Activated CD4-positive, alpha-beta T cell treated with anti-CD3 and anti-CD28 coated beads, Interleukin-2, amount 50 U/mL, for 4 hours (primary cell): ENCODE measurements at regions not wholly inside any gene's neighbourhood (a gene's known extent, or its start where the extent isn't known, plus 50 kb on each side); places are given as distances from the start of the nearest gene placed in this dataset.

ENCODE experiments used
- DNase-seq, 2 experiments: peaks; one replicate each; pipeline ENCODE4 v3.0.0-alpha.2; 2020

DNA sequence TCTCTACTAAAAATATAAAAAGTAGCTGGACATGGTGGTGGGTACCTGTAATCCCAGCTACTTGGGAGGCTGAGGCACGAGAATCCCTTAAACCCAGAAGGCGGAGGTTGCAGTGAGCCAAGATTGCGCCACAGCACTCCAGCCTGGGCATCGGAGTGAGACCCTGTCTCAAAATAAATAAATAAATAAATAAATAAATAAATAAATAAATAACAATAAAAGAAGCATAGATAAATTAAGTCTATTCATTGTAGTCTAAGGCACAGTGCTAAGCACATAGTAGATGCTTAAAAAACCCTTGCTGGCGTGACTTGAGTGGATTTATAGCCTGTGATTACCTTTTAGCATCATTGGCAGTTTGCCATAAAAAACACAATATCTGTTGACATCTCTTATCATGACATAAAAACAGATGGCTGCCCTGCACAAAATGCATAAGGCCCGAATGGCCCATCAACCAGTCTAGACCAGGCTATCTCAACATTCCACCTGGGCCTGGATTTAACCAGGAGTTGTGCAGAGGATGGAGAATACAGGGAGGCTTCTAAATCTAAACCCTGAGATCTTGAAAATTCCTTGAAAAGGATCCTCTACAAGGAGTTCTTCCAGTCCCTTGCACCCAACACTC lies 94.9 kb downstream of the PRLHR start:
- DNase-seq = no peak

DNA sequence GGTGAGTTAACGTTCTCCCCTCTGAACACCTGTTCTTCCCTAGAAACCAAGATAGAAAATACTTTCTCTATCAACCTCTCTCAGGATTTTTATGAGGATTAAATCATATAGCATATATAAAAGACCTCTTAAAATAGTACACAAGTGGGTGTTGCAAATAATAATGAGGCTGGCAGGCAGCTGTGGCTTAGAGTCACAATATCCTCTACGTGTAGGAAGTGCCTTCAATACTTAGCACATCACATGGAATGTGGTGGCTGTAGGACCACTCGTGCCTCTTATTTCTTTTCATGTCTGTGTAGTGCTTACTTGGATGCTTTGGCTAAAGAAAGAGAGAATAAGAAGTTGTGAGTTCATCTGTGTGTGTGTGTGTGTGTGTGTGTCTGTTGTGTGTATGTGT lies 96.3 kb downstream of the PRLHR start:
- DNase-seq = no peak

DNA sequence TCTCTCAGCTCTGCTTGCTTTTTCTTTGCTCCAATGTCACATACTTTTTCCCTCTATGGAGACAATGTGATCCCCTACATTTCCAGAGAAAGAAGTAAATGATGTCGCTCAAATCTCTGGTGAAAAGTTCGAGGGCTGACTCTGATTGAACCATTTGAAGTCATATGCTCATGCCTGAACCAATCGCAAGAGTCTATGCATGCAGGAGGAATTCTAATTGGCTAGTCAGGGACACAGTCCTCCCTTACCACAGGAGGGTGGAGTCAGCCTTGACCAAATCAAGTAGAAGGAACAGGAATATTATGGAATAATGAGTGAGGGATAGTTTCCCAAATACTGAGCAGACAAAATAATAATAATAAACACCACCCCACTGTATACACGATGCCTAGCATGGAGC lies 96.8 kb downstream of the PRLHR start:
- DNase-seq = no peak

DNA sequence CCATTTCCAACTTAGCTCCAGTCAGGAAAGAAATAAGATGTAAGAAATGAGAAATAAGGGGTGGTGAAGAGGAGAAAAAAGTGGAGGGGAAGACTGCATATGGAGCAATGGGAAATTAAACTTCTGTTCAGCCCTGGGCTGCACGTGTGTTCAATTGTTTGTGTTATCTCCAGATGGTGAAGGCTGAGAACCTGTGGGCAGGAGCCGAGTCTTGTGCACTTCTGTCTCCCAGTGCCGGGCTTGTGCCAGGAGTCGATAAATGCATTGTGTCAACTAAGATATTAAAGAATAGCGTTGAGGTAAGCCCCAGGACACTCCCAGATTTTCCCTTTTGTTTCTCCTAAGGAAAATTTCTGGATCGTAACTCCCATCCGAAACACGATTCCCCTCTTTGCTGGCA lies 98.2 kb downstream of the PRLHR start:
- DNase-seq = no peak

DNA sequence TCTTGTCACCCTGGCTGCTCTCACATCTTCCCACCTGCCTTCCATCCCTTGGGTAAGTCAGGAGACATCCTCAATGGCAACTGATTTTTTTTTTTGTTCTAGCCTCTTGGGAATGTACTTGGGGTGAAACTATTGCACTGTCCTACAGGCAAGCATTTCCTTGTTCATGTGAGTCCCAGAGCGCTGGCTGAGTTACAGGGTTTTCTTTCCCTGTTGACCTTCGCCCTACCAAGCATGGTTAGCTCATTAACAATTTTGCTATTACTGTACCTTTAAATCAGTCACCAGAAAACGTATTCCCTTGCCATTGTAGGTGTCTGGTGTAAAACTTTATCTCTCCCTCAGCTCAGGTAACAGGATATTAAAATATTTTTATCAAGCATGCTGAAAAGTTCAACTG lies 98.9 kb downstream of the PRLHR start:
- DNase-seq = no peak

DNA sequence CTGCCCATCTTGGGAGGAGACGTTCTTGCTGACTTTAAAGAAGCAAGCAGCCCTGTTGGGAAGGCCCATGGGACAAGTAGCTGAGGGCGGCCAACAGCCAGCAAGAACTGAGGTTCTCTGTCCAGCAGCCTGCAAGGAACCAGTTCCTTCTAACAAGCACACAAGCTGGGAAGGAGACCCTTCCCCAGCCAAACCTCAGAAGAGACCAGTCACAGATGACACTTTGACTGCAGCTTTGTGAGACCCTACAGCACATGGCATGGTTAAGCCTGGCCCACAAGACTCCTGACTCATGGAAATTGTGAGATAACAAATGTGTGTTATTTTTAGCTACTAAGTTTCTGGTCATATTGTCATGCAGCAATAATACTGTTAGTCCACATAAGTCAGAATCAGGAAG lies 99.9 kb downstream of the PRLHR start:
- DNase-seq = no peak

DNA sequence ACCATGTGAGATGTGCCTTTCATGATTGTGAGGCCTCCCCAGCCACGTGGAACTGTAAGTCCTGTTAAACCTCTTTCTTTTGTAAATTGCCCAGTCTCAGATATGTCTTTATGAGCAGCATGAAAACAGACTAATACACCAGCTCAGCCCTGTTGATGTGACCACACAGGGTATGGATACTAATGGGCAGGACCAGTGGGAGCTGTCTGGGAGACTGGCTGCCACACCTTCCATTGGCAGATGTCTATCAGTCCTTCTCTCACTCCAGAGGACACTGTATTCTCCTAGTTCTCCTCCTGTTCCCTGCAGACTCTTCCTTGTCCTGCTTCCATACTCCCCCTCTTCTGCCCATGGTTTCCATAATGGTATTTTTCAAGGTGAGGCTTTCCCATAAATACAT lies 104.4 kb downstream of the PRLHR start:
- no peak for DNase-seq

DNA sequence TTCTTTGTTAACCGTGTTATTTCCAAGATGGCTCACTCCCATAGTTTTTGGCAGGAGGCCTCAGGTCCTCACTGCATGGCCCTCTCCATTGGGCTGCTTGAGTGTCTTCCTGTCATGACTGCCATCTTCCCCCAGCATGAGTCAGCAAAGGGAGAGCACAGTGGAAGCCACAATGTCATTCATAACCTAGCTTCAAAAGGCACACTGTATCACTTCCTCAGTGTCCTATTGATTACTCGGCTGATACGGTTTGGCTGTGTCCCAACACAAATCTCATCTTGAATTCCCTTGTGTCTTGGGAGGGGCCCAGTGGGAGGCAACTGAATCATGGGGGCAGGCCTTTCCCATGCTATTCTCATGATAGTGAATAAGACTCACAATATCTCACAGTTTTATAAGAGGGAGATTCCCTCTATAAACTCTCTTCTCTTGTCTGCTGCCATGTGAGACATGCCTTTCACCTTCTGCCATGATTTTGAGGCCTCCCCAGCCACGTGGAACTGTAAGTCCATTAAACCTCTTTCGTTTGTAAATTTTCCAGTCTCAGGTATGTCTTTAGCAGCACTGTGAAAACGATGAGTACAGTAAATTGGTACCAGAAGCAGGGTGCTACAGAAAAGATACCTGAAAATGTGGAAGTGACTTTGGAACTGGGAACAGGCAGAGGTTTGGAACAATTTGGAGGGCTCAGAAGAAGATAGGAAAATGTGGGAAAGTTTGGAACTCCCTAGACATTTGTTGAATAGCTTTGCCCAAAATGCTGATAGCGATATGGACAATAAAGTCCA lies 106.5 kb downstream of the PRLHR start:
- DNase-seq = no peak

DNA sequence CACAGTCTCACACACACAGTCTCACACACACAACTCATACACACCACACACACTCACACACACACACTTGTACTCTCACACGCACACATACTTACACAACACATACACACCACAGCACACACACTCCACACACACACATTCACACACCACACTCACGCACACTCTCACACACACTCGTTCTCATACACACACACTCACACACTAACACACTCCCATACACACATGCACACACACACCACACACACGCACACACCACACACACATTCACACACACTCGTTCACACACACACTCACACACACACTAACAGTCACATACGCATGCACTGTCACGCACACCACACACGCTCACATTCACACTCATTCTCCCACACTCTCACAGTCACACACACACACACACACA lies 109.8 kb downstream of the PRLHR start:
- DNase-seq = no peak

DNA sequence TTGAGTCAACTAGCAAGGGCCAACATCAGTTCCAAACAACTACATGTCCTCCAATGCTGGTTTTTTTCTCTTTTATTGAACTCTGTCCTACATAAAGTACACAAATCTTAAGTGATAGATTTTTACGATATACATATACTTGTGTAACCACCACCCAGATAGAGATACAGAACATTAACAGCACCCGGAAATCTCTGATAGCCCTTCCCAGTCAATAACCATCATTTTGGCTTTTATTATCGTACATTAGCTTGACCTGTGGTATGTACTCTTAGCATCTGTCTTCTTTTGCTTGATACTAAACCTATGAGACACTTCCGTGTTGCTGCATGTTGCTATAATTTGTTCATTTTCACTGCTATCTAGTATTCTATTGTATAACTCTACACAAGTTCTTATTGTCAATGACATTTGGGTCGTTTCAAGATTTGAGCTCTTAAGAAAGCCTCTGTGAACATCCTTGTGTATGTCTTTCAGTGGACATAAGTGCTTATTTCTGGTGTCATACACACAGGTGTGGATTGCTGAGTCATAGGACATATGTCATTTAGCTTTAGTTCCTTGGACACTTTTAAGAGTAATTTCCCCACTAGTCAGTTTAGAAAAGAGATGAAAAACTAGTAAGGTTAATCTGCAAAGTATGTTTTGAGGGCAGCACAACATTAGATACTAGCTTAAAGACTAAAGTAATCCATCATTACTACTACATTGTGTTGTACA lies 111.1 kb downstream of the PRLHR start:
- DNase-seq = no peak

DNA sequence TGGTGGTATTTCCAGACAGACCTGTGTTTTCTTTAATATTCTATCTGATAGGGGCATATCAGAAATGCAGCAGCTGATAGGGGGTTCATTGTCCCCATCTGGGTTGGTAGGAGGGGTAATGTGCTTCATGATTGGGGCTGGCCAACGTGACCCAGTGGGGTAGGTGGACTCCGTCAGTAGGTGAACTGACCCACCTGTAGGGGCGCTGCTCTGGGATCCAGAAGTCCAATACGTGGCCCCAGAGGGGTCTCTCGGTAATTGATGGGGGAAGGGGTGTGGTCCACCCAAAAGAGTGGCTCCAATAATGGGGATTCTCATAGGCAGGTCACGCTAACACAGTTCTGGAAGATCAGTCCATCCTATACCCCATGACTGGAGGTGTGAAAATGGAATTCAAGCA lies 112.0 kb downstream of the PRLHR start:
- DNase-seq = no peak

DNA sequence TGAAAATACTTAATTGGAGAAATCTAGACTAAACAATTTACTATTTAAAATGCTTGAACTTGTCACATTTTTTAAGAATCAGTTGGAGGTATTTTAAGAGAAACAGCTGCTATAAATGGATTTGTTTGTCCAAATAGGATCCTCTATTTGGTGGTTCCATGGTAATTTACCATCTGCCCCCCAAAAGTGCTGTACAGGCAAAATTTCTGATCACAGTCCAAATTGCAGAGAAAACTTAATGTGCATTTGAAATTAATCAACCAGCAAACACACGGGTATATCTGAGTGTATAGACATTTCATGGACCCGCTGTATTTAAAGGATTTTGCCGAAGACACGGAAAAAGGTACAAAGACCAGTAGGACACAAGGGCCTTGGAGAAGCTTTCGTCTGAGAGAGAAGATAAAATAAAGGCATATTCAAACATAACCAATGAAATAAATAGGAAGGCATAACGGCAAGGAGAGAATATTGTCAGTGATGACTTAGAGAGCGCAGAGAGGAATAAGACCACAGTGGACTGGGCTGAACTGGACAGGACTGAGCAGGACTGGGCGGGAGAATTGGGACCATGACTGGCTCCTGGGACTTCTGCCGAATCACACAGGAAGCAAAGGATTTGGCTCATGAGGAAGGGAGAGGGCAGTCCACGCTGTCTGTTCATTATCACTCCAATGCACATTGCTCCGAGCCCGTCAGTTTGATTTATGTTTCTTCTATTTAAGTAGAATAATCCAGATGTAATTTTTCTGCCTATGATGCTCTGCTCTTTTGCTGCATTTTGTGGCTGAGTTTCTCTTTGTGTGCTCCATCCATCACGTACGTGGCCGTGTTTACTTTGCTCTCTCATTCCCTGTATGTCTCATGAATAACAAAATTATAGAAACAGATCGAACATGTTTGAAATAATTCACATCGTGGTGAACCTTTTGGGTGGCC lies 112.8 kb downstream of the PRLHR start:
- DNase-seq = no peak

DNA sequence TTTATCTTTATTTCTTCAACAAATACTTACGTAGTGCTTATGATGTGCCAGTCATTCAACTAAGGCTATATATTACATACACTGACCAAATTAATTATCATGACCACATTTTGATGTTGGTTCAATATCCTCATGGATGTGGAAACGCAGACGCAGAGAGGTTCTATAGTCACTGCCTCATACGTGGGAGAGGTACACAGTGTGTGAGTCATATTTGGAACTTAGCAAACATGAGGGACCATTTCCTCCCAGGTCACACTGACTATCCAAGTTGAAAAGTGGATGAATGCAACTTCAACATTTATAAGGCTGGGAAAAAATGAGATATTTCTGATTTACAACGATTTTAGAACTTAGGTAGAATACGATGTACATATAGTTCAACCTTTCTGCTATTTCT lies 113.6 kb downstream of the PRLHR start:
- DNase-seq = no peak

DNA sequence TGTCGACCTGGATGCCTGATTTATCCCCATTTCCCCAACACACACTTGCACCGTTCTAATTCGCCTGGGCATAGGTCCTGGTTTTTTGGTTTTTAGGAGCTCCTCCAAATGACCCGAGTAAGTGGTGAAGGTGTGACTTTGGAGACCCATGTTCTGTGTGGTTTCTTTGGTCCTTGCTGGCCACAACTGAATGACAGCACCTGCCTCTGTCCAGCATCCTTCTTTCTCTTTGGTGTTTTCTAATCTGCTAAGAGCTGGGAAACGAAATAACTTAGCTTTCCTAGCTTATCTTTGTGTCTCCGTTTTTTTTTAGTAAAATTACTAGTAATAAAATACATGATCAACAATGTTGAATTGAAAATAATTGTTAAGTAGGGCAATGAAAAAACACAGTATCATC lies 120.2 kb downstream of the PRLHR start:
- DNase-seq = no peak

DNA sequence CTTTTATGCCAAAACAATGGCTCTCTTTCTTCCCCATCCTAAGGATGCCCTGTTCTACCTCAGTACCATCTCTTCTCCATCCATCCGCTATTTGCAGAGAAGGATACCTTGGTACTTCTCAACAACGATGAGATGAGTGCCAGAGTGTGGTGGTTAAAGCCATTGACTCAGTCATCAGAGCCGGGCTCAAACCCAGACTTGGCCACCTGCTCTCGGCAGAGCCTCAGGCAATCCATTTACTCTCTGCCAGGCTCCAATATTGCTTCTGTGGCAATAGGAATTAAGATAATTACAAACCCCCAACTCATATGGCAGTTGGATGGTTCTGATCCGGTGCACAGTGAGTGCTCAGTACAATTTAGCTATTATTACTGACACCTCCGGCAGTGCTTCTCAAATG lies 121.3 kb downstream of the PRLHR start:
- DNase-seq = no peak

DNA sequence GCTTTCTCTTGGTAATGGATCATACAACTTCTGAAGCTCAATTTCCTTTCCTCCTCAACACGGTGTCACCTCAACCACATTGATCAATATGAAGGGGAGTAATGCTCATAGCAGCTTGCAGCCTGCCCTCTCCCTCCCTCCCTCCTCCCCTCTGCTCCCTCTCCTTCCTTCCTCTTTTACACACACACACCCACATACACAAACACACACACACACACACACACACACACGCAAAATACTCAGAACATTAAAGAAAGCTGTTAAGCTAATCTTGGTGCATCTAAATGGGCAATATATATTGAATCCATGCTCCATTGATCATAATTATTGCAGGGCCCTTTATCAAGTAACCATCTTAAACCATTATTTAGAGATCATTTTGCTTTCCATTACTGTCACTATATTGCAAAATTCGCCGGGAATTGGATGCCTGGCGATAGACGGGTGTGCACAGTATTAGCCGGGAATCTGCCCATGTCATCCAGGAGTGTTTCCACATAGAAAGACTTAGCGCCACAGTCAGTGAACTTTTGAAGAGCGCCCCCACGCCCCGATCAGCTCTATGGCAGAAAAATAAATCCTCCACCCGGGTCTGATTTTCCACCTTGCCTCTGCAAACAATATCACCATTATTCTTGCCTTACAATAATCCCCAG lies 122.0 kb downstream of the PRLHR start:
- DNase-seq = no peak

DNA sequence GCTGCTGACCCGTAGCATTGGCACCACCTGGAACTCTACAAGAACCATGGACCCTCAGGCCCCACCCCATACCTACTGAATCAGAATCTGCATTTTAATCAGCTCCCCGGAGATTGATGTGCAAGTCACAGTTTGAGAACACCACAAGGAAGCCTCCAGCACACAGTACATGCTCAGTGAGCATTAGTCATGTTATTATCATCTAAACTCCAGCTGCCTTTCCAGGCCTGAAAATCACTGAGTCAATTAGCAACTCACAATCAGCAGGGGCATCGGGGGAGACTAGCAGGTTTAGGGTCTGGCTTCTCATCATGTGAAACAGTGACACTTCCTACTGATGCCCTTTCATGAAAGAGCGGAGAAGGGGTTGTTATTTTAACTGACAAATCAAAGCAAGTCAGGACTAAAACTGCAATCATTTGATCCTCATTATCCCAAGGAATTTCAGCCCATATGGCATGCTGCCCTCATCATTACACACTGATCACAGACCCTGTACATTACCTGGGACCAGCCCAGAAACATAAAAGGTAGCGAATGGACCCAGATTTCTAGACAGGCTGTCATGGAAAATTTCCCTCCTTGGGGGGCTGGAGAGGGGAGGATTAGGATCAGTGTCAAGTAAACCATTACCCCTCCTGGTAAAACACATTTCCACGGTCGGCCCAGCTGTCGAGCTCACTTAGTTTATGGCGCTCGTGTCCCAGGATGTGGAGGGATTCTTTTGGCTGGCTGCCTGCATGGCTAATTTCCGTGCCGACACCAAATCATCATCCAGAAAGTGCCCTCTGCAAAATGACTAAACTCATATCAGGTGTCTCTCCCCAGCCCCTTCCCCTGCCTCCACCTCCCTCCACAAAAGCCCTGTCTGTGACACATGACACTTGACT lies 122.8 kb downstream of the PRLHR start:
- no peak for DNase-seq

DNA sequence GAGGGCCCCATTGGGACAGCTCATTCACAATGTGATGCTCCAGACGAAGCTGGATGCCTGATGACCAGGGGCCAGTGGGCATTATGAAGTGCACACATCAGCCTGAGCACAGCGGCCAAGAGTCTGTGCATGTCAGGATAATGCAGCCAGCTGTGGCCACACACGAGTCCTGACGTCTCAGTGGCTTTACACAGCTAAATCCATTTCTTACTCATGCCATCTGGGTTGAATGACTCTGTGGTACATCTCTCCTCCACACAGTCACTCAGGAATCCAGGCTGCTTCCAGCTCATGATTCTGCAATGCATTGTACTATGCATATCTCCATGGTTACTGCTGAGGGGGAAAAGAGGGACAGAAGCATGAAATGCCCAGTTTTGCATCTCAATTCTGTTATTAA lies 123.6 kb downstream of the PRLHR start:
- DNase-seq = no peak

DNA sequence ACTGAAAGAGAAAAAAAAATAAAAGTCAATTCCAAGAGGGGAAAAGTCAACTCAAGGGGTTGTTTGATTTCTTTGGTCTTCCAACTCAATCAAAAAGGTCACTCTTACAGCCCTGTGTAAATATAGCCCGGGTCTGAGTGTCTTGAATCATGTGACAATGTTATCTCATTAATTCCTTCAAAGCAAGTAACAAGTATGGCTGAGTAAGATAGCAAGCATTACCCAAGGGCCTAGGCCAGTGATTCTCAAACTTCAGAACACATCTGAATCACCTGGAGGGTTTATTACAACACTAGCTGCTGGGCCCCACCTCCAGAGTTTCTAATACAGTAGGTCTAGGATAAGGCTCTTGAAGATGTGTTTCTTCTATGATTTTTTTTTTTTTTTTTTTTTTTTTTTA lies 125.0 kb downstream of the PRLHR start:
- no peak for DNase-seq

DNA sequence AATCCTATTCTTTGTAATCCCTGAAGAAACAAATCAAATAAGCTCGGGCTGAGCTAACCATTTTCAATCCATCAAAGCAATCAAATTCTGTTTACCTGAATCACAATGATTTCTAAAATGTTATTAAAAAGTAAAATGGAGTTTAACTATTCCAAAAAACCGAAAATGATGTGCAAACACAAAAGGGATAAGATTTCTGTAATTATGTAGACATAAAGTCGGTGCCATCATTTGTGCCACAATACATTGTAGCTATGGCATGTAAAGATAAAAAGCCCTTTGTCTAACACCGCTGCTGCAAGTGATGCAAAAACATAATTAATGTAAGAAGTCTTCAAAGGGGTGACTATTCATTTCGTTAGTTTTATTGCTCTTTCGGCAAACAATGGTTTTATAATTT lies 125.1 kb upstream of the FAM204A start:
- DNase-seq = no peak

DNA sequence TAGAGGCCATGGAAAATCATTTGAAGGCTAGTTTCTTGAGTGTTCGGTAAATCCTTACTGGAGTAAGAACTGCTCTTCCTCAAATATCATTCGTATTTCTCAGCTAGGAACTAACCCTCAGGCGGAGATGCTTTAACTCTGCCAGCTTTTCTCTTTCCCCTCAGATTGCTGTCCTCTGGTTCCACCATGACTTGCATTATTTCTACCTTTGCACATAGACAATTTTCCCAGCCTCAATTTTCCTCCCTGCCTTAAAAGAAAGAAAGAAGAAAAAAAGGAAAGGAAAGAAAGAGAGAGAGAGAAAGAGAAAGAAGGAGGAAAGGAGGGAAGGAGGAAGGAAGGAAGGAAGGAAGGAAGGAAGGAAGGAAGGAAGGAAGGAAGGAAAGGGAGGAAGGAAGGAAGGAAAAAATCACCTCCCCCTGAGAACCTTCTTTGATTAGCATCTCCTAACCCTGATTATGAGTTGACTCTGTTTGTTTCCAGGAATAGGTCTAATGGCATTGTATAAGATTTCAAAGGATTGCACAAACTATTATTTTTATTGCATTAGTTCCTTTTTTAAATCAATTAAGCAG lies 123.3 kb upstream of the FAM204A start:
- DNase-seq = no peak
